OCI-LY7 (cell line): ENCODE measurements at regions not wholly inside any gene's neighbourhood (a gene's known extent, or its start where the extent isn't known, plus 50 kb on each side); places are given as distances from the start of the nearest gene placed in this dataset.

Source experiments
- BruUV-seq: library from RNA; stranded (reverse); fragments of 400-500 nt; replicated peaks from 2 replicates; lab custom pipeline; 2021; lab: Mats Ljungman, UMichigan
- CTCF ChIA-PET: fragments of 300-600 bp; sonication (Branson Sonifier 250); formaldehyde crosslinking; loops from one replicate; lab custom pipeline; 2022; ENCODE audit warnings: antibody characterized with exemption; ENCODE audit not compliant: unreplicated experiment; lab: Charles Lee
- POLR2A ChIA-PET: fragments of 300-600 bp; sonication (Branson Sonifier 250); formaldehyde crosslinking; loops from one replicate; lab custom pipeline; 2022; ENCODE audit warnings: antibody characterized with exemption; lab: Charles Lee
- DNase-seq: peaks from one replicate; pipeline ENCODE4 v3.0.0-alpha.2; 2015; ENCODE audit warnings: low spot score
- H2AFZ ChIP-seq: fragments of 200-600 bp; sonication (generic), shearing (Covaris generic); 2 replicates; pipeline ENCODE4 v1.6.1; 2014; ENCODE audit warnings: mild to moderate bottlenecking, antibody characterized with exemption, low read length, moderate library complexity
- H3K27ac ChIP-seq: fragments of 200-600 bp; sonication (generic); 2 replicates; pipeline ENCODE4 v1.5.1; 2014; ENCODE audit warnings: mixed run types, low read depth, mild to moderate bottlenecking, moderate library complexity, low read length, inconsistent platforms; ENCODE audit not compliant: poor library complexity, severe bottlenecking
- H3K36me3 ChIP-seq: fragments of 200-600 bp; sonication (generic); 2 replicates; pipeline ENCODE4 v1.6.1; 2014; ENCODE audit warnings: mild to moderate bottlenecking, antibody characterized with exemption, low read length, moderate library complexity, mixed read lengths; ENCODE audit not compliant: insufficient read depth
- H3K4me1 ChIP-seq: fragments of 200-600 bp; sonication (generic); 2 replicates; pipeline ENCODE4 v1.5.1; 2014; ENCODE audit warnings: mild to moderate bottlenecking, low read length; ENCODE audit not compliant: insufficient read depth, poor library complexity, severe bottlenecking
- H3K4me2 ChIP-seq: fragments of 200-600 bp; sonication (generic); 2 replicates; pipeline ENCODE4 v1.6.1; 2014; ENCODE audit warnings: mild to moderate bottlenecking, low read length
- H3K4me3 ChIP-seq: fragments of 200-600 bp; sonication (generic); 2 replicates; pipeline ENCODE4 v1.5.1; 2014; ENCODE audit warnings: mild to moderate bottlenecking, low read depth, low read length; ENCODE audit not compliant: poor library complexity, severe bottlenecking
- H3K79me2 ChIP-seq: fragments of 200-600 bp; sonication (generic); 2 replicates; pipeline ENCODE4 v1.6.1; 2016; ENCODE audit warnings: low read depth, mild to moderate bottlenecking, low read length, moderate library complexity, mixed read lengths; ENCODE audit not compliant: insufficient read depth
- H3K9me2 ChIP-seq: fragments of 200-600 bp; sonication (generic); 2 replicates; pipeline ENCODE4 v1.6.1; 2016; ENCODE audit warnings: mild to moderate bottlenecking, low read length, mixed read lengths; ENCODE audit not compliant: insufficient read depth
- H3K9me3 ChIP-seq: fragments of 200-600 bp; sonication (generic); 2 replicates; pipeline ENCODE4 v1.6.1; 2014; ENCODE audit warnings: mild to moderate bottlenecking, mixed run types, low read length, mixed read lengths
- H4K20me1 ChIP-seq: fragments of 200-600 bp; sonication (generic); 2 replicates; pipeline ENCODE4 v1.6.1; 2014; ENCODE audit warnings: mild to moderate bottlenecking, antibody characterized with exemption, low read length, moderate library complexity, mixed read lengths; ENCODE audit not compliant: insufficient read depth
- EZH2phosphoT487 ChIP-seq: fragments of 200-600 bp; sonication (generic); IDR thresholded peaks from 2 replicates; pipeline ENCODE4 v1.6.1; 2018; ENCODE audit warnings: low read depth, borderline replicate concordance, mild to moderate bottlenecking, mixed run types, antibody characterized with exemption, low read length, moderate library complexity, mixed read lengths
- intact Hi-C: fragments of 100-400 bp; cut with micrococcal nuclease; formaldehyde crosslinking; loops from one replicate; pipeline ENCODE4 v1.10.0; 2022; ENCODE audit not compliant: unreplicated experiment
- TF ChIP-seq, protein P1 (sequence below): fragments of 200-600 bp; sonication (generic); conservative IDR thresholded peaks from 2 replicates; pipeline ENCODE4 v1.5.1; 2014; ENCODE audit warnings: mild to moderate bottlenecking, antibody characterized with exemption, low read length, moderate library complexity, mixed read lengths

DNA sequence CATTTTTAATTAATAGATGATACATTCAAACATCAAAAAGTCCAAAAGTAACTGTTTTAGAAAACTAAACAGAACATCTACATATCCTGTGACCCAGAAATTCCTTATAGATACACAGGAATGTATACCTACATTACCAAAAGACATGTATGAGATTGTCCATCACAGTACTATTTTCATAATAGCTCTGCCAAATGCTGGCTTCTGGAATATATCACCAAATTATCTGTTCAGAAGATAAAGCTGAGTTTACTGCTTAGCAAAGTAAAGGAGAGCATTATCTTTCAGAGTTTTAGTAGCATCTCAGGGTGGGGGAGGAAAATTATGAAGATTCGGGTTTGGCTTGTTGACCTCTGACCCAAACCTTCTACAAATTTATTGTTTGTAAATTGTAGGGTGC, 368.9 kb upstream of the SLC7A11 start:
- no peaks in the 10 kb centered on the region for H3K9me3 ChIP-seq
- no peak overlapping the region for H3K27ac ChIP-seq
- CTCF ChIA-PET = no interaction called here
- POLR2A ChIA-PET = interaction anchor here (0.6 kb wide), 2 partner anchors 49 to 333 kb away, joined by 3 to 4 read pairs; no protein-coding TSS in a partner anchor
- no peaks in the 10 kb centered on the region for H3K9me2 ChIP-seq
- BruUV-seq = no TSS peak
- DNase-seq = no peak
- H3K4me2 ChIP-seq = no peak overlapping the region
- TF ChIP-seq, protein P1, sequence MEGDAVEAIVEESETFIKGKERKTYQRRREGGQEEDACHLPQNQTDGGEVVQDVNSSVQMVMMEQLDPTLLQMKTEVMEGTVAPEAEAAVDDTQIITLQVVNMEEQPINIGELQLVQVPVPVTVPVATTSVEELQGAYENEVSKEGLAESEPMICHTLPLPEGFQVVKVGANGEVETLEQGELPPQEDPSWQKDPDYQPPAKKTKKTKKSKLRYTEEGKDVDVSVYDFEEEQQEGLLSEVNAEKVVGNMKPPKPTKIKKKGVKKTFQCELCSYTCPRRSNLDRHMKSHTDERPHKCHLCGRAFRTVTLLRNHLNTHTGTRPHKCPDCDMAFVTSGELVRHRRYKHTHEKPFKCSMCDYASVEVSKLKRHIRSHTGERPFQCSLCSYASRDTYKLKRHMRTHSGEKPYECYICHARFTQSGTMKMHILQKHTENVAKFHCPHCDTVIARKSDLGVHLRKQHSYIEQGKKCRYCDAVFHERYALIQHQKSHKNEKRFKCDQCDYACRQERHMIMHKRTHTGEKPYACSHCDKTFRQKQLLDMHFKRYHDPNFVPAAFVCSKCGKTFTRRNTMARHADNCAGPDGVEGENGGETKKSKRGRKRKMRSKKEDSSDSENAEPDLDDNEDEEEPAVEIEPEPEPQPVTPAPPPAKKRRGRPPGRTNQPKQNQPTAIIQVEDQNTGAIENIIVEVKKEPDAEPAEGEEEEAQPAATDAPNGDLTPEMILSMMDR = no peak
- TF ChIP-seq EZH2phosphoT487 = no peak
- H3K4me1 ChIP-seq = no peaks in the 10 kb centered on the region
- H4K20me1 ChIP-seq = no peaks in the 10 kb centered on the region
- H3K79me2 ChIP-seq = no peaks in the 10 kb centered on the region
- no peaks in the 10 kb centered on the region for H3K36me3 ChIP-seq
- intact Hi-C loops = no loop called here
- H3K4me3 ChIP-seq = no peak overlapping the region
- no peak overlapping the region for H2AFZ ChIP-seq

DNA sequence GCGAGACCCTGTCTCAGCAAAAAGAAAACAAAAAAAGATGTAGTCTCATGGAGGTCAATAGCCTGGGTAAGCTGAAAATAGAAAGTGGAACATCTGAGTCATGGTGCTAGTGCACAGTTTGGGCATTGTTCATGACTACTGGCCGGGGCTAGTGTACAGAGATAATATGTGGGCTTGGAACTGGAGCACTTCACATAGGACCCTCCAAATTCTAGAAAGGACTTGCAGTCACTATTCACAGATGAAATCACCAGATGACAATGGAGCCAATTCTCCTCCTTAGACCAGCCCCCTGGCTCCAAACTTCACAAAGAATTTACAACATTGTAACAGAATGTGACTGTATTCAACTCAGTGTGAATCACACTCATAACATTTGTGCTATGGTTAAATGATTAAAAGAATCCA, 367.8 kb upstream of the SLC7A11 start:
- no peaks in the 10 kb centered on the region for H4K20me1 ChIP-seq
- H2AFZ ChIP-seq = no peak overlapping the region
- POLR2A ChIA-PET = no interaction called here
- no peaks in the 10 kb centered on the region for H3K4me1 ChIP-seq
- no peak for TF ChIP-seq EZH2phosphoT487
- TF ChIP-seq, protein P1 = no peak
- H3K4me3 ChIP-seq = no peak overlapping the region
- H3K36me3 ChIP-seq = no peaks in the 10 kb centered on the region
- H3K27ac ChIP-seq = no peak overlapping the region
- no peaks in the 10 kb centered on the region for H3K9me2 ChIP-seq
- no peak overlapping the region for H3K4me2 ChIP-seq
- H3K79me2 ChIP-seq = no peaks in the 10 kb centered on the region
- H3K9me3 ChIP-seq = no peaks in the 10 kb centered on the region
- DNase-seq = no peak
- intact Hi-C loops = no loop called here
- CTCF ChIA-PET = no interaction called here
- no TSS peak for BruUV-seq

DNA sequence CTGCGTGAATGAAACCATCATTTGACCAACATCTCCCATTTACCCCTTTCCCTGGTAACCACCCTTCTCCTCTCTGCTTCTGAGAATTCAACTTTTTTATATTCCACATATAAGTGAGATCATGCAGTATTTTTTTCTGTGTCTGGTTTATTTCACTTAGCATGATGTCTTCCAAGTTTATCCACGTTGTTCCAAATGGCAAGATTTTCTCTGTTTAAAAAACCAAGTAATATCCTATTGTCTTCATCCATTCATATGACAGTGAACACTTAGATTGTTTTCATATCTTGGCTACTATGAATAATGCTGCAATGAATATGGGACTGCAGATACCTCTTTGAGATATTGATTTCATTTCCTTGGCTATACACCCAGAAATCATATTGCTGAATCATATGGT, 362.4 kb upstream of the SLC7A11 start:
- no peak for DNase-seq
- H3K79me2 ChIP-seq = no peaks in the 10 kb centered on the region
- no peaks in the 10 kb centered on the region for H3K9me3 ChIP-seq
- no peaks in the 10 kb centered on the region for H4K20me1 ChIP-seq
- H3K9me2 ChIP-seq = no peaks in the 10 kb centered on the region
- H3K36me3 ChIP-seq = no peaks in the 10 kb centered on the region
- no peak overlapping the region for H3K27ac ChIP-seq
- ChIA-PET POLR2A (no interaction called here), CTCF (no interaction called here)
- H3K4me3 ChIP-seq = no peak overlapping the region
- H3K4me2 ChIP-seq = no peak overlapping the region
- no TSS peak for BruUV-seq
- no peaks in the 10 kb centered on the region for H3K4me1 ChIP-seq
- H2AFZ ChIP-seq = no peak overlapping the region
- TF ChIP-seq, protein P1 = no peak
- TF ChIP-seq EZH2phosphoT487 = no peak
- intact Hi-C loops = no loop called here
